GM18868 (cell line): ENCODE measurements at regions not wholly inside any gene's neighbourhood (a gene's known extent, or its start where the extent isn't known, plus 50 kb on each side); places are given as distances from the start of the nearest gene placed in this dataset.

Experiments
- ATAC-seq: cut with Tn5 transposase; IDR thresholded peaks from one replicate; pipeline ENCODE4 v1.9.1; 2021; ENCODE audit warnings: mild to moderate bottlenecking, moderate library complexity; ENCODE audit not compliant: unreplicated experiment

GRCh38 chr1:8093221-8093980 lies 67.3 kb upstream of the ERRFI1 start:
- no peak for ATAC-seq

GRCh38 chr1:8092657-8093056 lies 66.5 kb upstream of the ERRFI1 start:
- no peak for ATAC-seq

GRCh38 chr1:8091691-8092090 lies 65.6 kb upstream of the ERRFI1 start:
- no peak for ATAC-seq

GRCh38 chr1:8090241-8090702 lies 64.2 kb upstream of the ERRFI1 start:
- ATAC-seq: no peak

GRCh38 chr1:8089535-8090228 lies 63.6 kb upstream of the ERRFI1 start:
- no peak for ATAC-seq

- no peak for ATAC-seq
These were observed 59.9 kb upstream of the ERRFI1 start for GRCh38 chr1:8086055-8086454.

- ATAC-seq: no peak
These were observed 58.8 kb upstream of the ERRFI1 start for GRCh38 chr1:8084913-8085312.

GRCh38 chr1:8083739-8084484 lies 57.8 kb upstream of the ERRFI1 start:
- no peak for ATAC-seq

GRCh38 chr1:8082945-8083344 lies 56.8 kb upstream of the ERRFI1 start:
- no peak for ATAC-seq

- ATAC-seq: no peak
These were observed 52.1 kb upstream of the ERRFI1 start for GRCh38 chr1:8078176-8078671.

GRCh38 chr1:8077602-8078001 lies 51.5 kb upstream of the ERRFI1 start:
- no peak for ATAC-seq

GRCh38 chr1:8077120-8077573 lies 51.0 kb upstream of the ERRFI1 start:
- no peak for ATAC-seq

- ATAC-seq: no peak
These were observed 50.1 kb upstream of the ERRFI1 start for GRCh38 chr1:8076176-8076575.
